Tibial nerve (tissue), 4 donors: ENCODE measurements at regions not wholly inside any gene's neighbourhood (a gene's known extent, or its start where the extent isn't known, plus 50 kb on each side); places are given as distances from the start of the nearest gene placed in this dataset.

Experiments
- CTCF ChIP-seq, 5 experiments: fragments of 200-600 bp in 3 of 5; fragments of 450-650 bp in 2 of 5; sonication (generic) in 3 of 5; IDR thresholded peaks; one replicate each; pipeline ENCODE4 v1.5.1; 2016 to 2019; ENCODE audit warnings: antibody characterized with exemption in 5 of 5, mild to moderate bottlenecking in 3 of 5, moderate library complexity in 2 of 5
- EP300 ChIP-seq, 2 donors: sonication (generic); formaldehyde crosslinking; IDR thresholded peaks; one replicate each; pipeline ENCODE4 v1.6.1; 2017; ENCODE audit warnings: antibody characterized with exemption in 2 of 2, mild to moderate bottlenecking in 1 of 2

- TF ChIP-seq EP300 (IDR thresholded peaks at IDR 0.05) (no peak), CTCF (IDR thresholded peaks at IDR 0.05) (no peak)
Measured at GRCh38 chr5:123876276-123876790, 364.4 kb downstream of the CSNK1G3 start.
